ENCODE measurements at regions not wholly inside any gene's neighbourhood (a gene's known extent, or its start where the extent isn't known, plus 50 kb on each side); places are given as distances from the start of the nearest gene placed in this dataset.
"Not testable (repeated sequence)": the region's sequence is repeated elsewhere in the genome, so short reads cannot be mapped to it uniquely, and the experiment has no call there.

- no peak overlapping the region for H3K4me3 ChIP-seq (ENCODE audit: low read length)
- H3K9me3 ChIP-seq (ENCODE audit: control insufficient read depth, low read length): no peaks in the 10 kb centered on the region
- no peaks in the 10 kb centered on the region for H3K27me3 ChIP-seq (ENCODE audit: control insufficient read depth, insufficient read depth, low read length)
- H3K9ac ChIP-seq (ENCODE audit: low read length): no peak overlapping the region
- H3K36me3 ChIP-seq (ENCODE audit: control insufficient read depth, insufficient read depth, low read length): no peaks in the 10 kb centered on the region
- no peaks in the 10 kb centered on the region for H3K4me1 ChIP-seq (ENCODE audit: control insufficient read depth, insufficient read depth, low read length)
Observed at GRCh38 chr6:86502497-86502896, 434.8 kb upstream of the HTR1E start.

DNA sequence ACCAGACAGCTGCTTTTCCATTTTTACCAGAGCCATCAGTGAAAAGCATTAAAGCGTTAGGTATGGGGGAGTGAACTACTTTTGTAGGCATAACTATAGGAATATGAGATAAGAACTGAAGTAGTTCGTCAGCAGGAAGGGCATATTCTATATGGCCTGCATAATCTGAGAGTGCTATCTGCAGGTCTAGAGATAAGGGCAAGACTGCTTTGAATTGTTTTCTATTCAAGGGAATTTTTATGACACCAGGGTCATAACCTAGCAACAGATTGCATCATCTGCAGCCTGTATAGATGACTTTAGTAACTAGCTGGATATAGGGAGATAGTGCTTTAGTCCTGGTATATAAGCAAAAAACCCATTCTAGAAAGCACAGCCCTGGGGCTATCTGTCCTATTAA, 437.3 kb upstream of the HTR1E start:
- Histone ChIP-seq H3K9ac (ENCODE audit: low read length) (no peak overlapping the region), H3K36me3 (ENCODE audit: control insufficient read depth, insufficient read depth, low read length) (no peaks in the 10 kb centered on the region), H3K27me3 (ENCODE audit: control insufficient read depth, insufficient read depth, low read length) (no peaks in the 10 kb centered on the region), H3K4me3 (ENCODE audit: low read length) (no peak overlapping the region), H3K4me1 (ENCODE audit: control insufficient read depth, insufficient read depth, low read length) (no peaks in the 10 kb centered on the region), H3K9me3 (ENCODE audit: control insufficient read depth, low read length) (no peaks in the 10 kb centered on the region)

DNA sequence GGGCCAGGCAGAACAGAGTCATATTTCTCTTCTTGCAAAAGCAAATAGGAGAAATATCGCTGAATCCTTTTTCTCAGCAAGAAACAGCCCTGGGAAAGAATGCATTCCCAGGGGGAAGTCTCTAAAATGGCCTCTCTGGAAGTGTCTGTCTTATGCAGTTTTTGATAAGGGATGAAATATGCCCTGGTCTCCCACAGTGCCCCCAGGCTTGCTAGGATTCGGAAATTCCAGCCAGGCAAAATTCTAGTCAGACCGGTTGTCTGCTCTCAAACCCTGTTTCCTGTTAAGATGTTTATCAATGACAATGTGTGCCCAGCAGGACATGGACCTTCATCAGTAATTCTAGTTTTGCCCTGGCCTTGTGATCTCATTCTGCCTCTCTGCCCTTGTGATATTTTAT, 448.3 kb upstream of the HTR1E start:
- not testable (repeated sequence) for H3K9me3 ChIP-seq (ENCODE audit: control insufficient read depth, low read length); H3K4me1 ChIP-seq (ENCODE audit: control insufficient read depth, insufficient read depth, low read length)

DNA sequence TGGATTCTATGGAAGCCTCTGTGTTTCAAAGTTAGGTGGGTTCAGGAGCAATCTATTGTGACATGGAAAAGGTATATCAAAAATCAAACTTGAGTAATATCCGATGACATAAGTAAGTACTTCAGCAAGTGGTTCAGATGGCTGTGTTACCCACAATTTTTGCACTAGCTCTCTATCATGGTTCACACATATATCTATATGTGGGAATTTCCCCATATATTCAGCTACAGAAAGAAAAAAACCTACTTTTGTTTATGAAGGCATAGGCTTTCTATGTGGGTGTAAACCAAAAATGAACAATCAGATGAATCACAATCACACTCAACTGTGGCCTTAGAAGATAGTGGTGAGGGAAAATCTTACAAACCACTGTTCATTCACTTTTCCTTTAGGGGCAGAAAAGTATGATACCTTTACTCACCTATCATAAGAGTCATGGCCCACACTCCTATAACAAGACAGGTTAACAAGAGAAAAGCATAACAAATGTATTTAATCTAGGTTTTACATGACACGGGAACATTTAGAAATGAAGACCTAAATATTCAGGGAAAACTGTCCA, 449.6 kb upstream of the HTR1E start:
- Histone ChIP-seq H3K4me3 (ENCODE audit: low read length) (no peak overlapping the region), H3K9ac (ENCODE audit: low read length) (no peak overlapping the region), H3K36me3 (ENCODE audit: control insufficient read depth, insufficient read depth, low read length) (no peaks in the 10 kb centered on the region), H3K9me3 (ENCODE audit: control insufficient read depth, low read length) (no peaks in the 10 kb centered on the region), H3K27me3 (ENCODE audit: control insufficient read depth, insufficient read depth, low read length) (no peaks in the 10 kb centered on the region), H3K4me1 (ENCODE audit: control insufficient read depth, insufficient read depth, low read length) (no peaks in the 10 kb centered on the region)

More for the DNA sequence above, 448.3 kb upstream of the HTR1E start:
- not testable (repeated sequence) for H3K27me3 ChIP-seq (ENCODE audit: control insufficient read depth, insufficient read depth, low read length); H3K9ac ChIP-seq (ENCODE audit: low read length); H3K4me3 ChIP-seq (ENCODE audit: low read length); H3K36me3 ChIP-seq (ENCODE audit: control insufficient read depth, insufficient read depth, low read length)

GRCh38 chr6:86478316-86478715, 459.0 kb upstream of the HTR1E start:
- H3K9ac ChIP-seq (ENCODE audit: low read length); H3K27me3 ChIP-seq (ENCODE audit: control insufficient read depth, insufficient read depth, low read length); H3K4me3 ChIP-seq (ENCODE audit: low read length); H3K9me3 ChIP-seq (ENCODE audit: control insufficient read depth, low read length); H3K36me3 ChIP-seq (ENCODE audit: control insufficient read depth, insufficient read depth, low read length); H3K4me1 ChIP-seq (ENCODE audit: control insufficient read depth, insufficient read depth, low read length): not testable (repeated sequence)

DNA sequence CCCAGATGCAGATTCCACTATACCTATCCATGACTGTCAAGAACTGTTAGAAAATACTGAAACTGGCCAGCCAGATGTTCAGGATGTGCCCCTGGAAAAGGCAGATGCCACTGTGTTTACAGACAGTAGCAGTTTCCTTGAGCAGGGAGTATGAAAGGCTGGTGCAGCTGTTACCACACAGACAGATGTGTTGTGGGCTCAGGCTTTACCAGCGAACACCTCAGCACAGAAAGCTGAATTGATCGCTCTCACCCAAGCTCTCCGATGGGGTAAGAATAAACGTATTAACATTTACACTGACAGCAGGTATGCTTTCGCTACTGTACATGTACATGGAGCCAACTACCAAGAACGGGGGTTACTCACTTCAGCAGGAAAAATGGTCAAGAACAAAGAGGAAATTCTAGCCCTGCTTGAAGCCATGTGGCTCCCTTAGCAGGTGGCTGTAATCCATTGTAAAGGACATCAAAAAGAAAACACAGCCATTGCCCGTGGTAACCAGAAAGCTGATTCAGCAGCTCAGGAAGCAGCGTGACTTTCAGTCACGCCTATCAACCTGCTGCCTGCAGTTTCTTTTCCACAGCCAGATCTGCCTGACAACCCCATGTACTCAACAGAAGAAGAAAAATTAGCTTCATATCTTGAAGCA, 459.7 kb upstream of the HTR1E start:
- no peak overlapping the region for H3K4me3 ChIP-seq (ENCODE audit: low read length)
- H3K9me3 ChIP-seq (ENCODE audit: control insufficient read depth, low read length): no peaks in the 10 kb centered on the region
- no peaks in the 10 kb centered on the region for H3K4me1 ChIP-seq (ENCODE audit: control insufficient read depth, insufficient read depth, low read length)
- H3K9ac ChIP-seq (ENCODE audit: low read length): no peak overlapping the region
- H3K27me3 ChIP-seq (ENCODE audit: control insufficient read depth, insufficient read depth, low read length): no peaks in the 10 kb centered on the region
- no peaks in the 10 kb centered on the region for H3K36me3 ChIP-seq (ENCODE audit: control insufficient read depth, insufficient read depth, low read length)

- Histone ChIP-seq H3K4me3 (ENCODE audit: low read length) (no peak overlapping the region), H3K9me3 (ENCODE audit: control insufficient read depth, low read length) (no peaks in the 10 kb centered on the region), H3K27me3 (ENCODE audit: control insufficient read depth, insufficient read depth, low read length) (no peaks in the 10 kb centered on the region), H3K36me3 (ENCODE audit: control insufficient read depth, insufficient read depth, low read length) (no peaks in the 10 kb centered on the region), H3K9ac (ENCODE audit: low read length) (no peak overlapping the region), H3K4me1 (ENCODE audit: control insufficient read depth, insufficient read depth, low read length) (no peaks in the 10 kb centered on the region)
Observed at GRCh38 chr6:86476311-86476710, 461.0 kb upstream of the HTR1E start.

DNA sequence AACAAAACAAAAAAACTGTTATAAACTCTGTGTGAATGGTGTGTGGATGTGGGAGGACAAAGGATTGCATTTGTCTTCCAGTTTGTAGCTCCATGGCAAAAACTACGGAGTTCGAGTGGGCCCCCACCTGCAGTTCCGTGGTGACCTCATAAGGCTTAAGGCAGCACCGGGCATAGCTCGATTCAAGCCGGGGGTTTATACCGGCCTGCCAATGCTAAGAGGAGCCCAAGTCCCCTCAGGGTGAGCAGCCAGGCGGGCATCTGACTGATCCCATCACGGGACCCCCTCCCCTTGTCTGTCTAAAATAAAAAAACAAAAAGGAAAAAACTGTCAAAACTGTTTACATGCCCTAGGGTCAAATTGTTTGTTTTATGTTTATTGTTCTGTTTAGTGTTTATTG, 463.2 kb upstream of the HTR1E start:
- Histone ChIP-seq H3K9ac (ENCODE audit: low read length) (no peak overlapping the region), H3K4me3 (ENCODE audit: low read length) (no peak overlapping the region), H3K4me1 (ENCODE audit: control insufficient read depth, insufficient read depth, low read length) (no peaks in the 10 kb centered on the region), H3K36me3 (ENCODE audit: control insufficient read depth, insufficient read depth, low read length) (no peaks in the 10 kb centered on the region), H3K27me3 (ENCODE audit: control insufficient read depth, insufficient read depth, low read length) (no peaks in the 10 kb centered on the region), H3K9me3 (ENCODE audit: control insufficient read depth, low read length) (no peaks in the 10 kb centered on the region)

DNA sequence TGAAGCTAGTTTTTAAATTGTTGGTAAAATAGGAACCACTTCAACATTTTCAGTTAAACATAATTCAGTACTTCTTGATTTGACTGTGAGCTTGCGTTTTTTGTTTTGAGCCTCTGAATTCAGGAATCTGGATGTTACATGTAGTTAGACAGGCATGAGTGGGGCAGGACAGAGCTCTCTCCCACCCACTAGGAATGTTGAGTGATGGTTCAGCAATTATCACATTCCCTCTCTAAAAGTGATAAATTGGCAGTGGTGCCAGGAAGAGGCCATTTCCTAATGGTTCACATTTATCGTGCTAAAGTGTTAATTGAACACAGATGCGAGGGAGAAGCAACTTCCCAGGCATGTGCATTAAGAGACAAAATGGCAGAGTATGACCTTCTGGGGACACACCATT, 465.5 kb upstream of the HTR1E start:
- Histone ChIP-seq H3K9ac (ENCODE audit: low read length) (no peak overlapping the region), H3K36me3 (ENCODE audit: control insufficient read depth, insufficient read depth, low read length) (no peaks in the 10 kb centered on the region), H3K9me3 (ENCODE audit: control insufficient read depth, low read length) (no peaks in the 10 kb centered on the region), H3K4me3 (ENCODE audit: low read length) (no peak overlapping the region), H3K27me3 (ENCODE audit: control insufficient read depth, insufficient read depth, low read length) (no peaks in the 10 kb centered on the region), H3K4me1 (ENCODE audit: control insufficient read depth, insufficient read depth, low read length) (no peaks in the 10 kb centered on the region)

DNA sequence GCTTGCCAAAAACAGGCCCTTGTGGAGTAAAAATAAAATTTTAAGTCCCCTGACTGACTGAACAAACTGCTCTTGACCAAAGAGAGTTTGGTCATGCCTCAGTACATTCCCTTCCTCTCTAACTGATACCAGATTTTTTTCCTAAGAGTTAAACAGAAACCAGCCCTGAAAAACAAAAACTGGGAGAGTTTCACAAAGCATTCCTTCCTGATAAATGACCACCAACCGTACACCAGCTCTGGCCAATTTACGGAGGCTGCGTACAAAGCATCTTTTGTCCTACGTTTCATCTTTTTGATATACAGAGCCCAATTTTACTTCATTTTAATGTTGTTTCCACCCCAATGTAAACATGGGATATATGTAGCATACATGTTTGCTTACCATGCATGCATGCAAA, 477.4 kb upstream of the HTR1E start:
- Histone ChIP-seq H3K4me1 (ENCODE audit: control insufficient read depth, insufficient read depth, low read length) (no peaks in the 10 kb centered on the region), H3K9ac (ENCODE audit: low read length) (no peak overlapping the region), H3K27me3 (ENCODE audit: control insufficient read depth, insufficient read depth, low read length) (no peaks in the 10 kb centered on the region), H3K36me3 (ENCODE audit: control insufficient read depth, insufficient read depth, low read length) (no peaks in the 10 kb centered on the region), H3K4me3 (ENCODE audit: low read length) (no peak overlapping the region), H3K9me3 (ENCODE audit: control insufficient read depth, low read length) (no peaks in the 10 kb centered on the region)

DNA sequence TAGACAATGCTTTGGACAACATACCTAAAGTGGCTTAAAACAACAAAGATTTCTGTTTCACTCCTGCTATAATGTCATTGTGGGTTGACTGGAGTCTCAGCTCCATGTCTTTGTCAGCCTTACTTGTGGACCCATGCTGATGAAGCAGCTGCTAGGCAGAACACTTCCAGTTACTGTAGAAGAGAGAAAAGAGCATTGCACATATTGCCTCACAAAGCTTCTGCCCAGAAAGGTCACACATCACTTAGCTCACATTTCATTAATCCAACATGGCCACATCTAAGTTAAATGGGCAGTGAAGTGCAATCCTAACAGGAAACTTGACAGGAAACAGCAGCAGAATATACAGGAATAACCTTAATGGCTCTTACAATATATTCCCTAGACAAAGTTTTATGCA, 480.5 kb upstream of the HTR1E start:
- H3K36me3 ChIP-seq (ENCODE audit: control insufficient read depth, insufficient read depth, low read length): no peaks in the 10 kb centered on the region
- H3K9ac ChIP-seq (ENCODE audit: low read length): no peak overlapping the region
- H3K4me1 ChIP-seq (ENCODE audit: control insufficient read depth, insufficient read depth, low read length): no peaks in the 10 kb centered on the region
- no peaks in the 10 kb centered on the region for H3K27me3 ChIP-seq (ENCODE audit: control insufficient read depth, insufficient read depth, low read length)
- H3K4me3 ChIP-seq (ENCODE audit: low read length): no peak overlapping the region
- H3K9me3 ChIP-seq (ENCODE audit: control insufficient read depth, low read length): no peaks in the 10 kb centered on the region

- no peaks in the 10 kb centered on the region for H3K27me3 ChIP-seq (ENCODE audit: control insufficient read depth, insufficient read depth, low read length)
- H3K9ac ChIP-seq (ENCODE audit: low read length): no peak overlapping the region
- no peaks in the 10 kb centered on the region for H3K36me3 ChIP-seq (ENCODE audit: control insufficient read depth, insufficient read depth, low read length)
- no peaks in the 10 kb centered on the region for H3K4me1 ChIP-seq (ENCODE audit: control insufficient read depth, insufficient read depth, low read length)
- no peaks in the 10 kb centered on the region for H3K9me3 ChIP-seq (ENCODE audit: control insufficient read depth, low read length)
- H3K4me3 ChIP-seq (ENCODE audit: low read length): no peak overlapping the region
Observed at GRCh38 chr6:86453232-86453631, 484.1 kb upstream of the HTR1E start.

- Histone ChIP-seq H3K9me3 (ENCODE audit: control insufficient read depth, low read length) (no peaks in the 10 kb centered on the region), H3K9ac (ENCODE audit: low read length) (no peak overlapping the region), H3K4me1 (ENCODE audit: control insufficient read depth, insufficient read depth, low read length) (no peaks in the 10 kb centered on the region), H3K4me3 (ENCODE audit: low read length) (no peak overlapping the region), H3K36me3 (ENCODE audit: control insufficient read depth, insufficient read depth, low read length) (no peaks in the 10 kb centered on the region), H3K27me3 (ENCODE audit: control insufficient read depth, insufficient read depth, low read length) (no peaks in the 10 kb centered on the region)
Observed at GRCh38 chr6:86448398-86448797, 488.9 kb upstream of the HTR1E start.
